BLaER1 treated with 17β-estradiol and CSF1 and Interleukin-3, amounts not matched to agents 10 nM and 100 nM (cell line): ENCODE measurements at regions not wholly inside any gene's neighbourhood (a gene's known extent, or its start where the extent isn't known, plus 50 kb on each side); places are given as distances from the start of the nearest gene placed in this dataset.

Experiments
- H3K27ac ChIP-seq, 11 experiments: shearing (Covaris generic); formaldehyde crosslinking; 2 replicates each; pipeline ENCODE4 v1.8.1; 2022
- H3K27me3 ChIP-seq, 11 experiments: shearing (Covaris generic); formaldehyde crosslinking; 2 replicates each; pipeline ENCODE4 v1.8.1; 2022
- H3K36me3 ChIP-seq, 11 experiments: shearing (Covaris generic); formaldehyde crosslinking; 2 replicates each; pipeline ENCODE4 v1.8.1; 2022
- H3K4me1 ChIP-seq, 10 experiments: shearing (Covaris generic); formaldehyde crosslinking; 2 replicates each; pipeline ENCODE4 v1.8.1; 2022
- H3K4me2 ChIP-seq, 11 experiments: shearing (Covaris generic); formaldehyde crosslinking; 2 replicates each; pipeline ENCODE4 v1.8.1; 2022
- H3K4me3 ChIP-seq, 10 experiments: shearing (Covaris generic); formaldehyde crosslinking; 2 replicates each; pipeline ENCODE4 v1.8.1; 2022
- H3K9ac ChIP-seq, 11 experiments: shearing (Covaris generic); formaldehyde crosslinking; 2 replicates each; pipeline ENCODE4 v1.8.1; 2022
- H3K9me3 ChIP-seq, 11 experiments: shearing (Covaris generic); formaldehyde crosslinking; replicated peaks in 1 of 11; 2 replicates each; pipeline ENCODE4 v1.8.1; 2022
- H4K20me1 ChIP-seq, 11 experiments: shearing (Covaris generic); formaldehyde crosslinking; 2 replicates each; pipeline ENCODE4 v1.8.1; 2022
- Cebpa-rat ChIP-seq, 11 experiments: shearing (Covaris generic); IDR thresholded peaks; 2 replicates each; pipeline ENCODE4 v1.8.1; 2022

DNA sequence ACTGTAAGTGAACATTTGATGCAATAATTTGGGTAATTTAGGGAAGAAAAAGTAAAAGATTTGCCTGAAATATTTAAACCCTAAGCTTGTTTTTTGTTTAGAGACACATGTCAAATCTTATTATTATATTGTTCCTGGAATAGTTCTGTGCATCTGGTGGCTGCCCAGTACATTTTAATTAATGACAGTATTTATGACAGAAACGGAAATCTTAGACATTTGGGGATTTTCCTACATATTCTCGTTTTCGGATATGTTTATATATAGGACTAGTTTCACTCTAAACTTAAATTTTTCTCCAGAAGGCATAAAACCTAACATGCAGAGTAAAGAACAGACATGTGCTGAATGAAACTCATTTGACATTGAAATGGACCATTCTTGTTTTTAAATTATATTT, 125.6 kb upstream of the PAQR3 start:
- Histone ChIP-seq H3K4me3 (no peak overlapping the region), H3K27ac (no peak overlapping the region), H3K36me3 (no peaks in the 10 kb centered on the region), H3K9me3 (no peaks in the 10 kb centered on the region), H3K27me3 (no peaks in the 10 kb centered on the region), H3K4me2 (no peak overlapping the region), H4K20me1 (no peaks in the 10 kb centered on the region), H3K4me1 (no peaks in the 10 kb centered on the region), H3K9ac (no peak overlapping the region)
- no peak for TF ChIP-seq Cebpa-rat (IDR thresholded peaks at IDR 0.05)

DNA sequence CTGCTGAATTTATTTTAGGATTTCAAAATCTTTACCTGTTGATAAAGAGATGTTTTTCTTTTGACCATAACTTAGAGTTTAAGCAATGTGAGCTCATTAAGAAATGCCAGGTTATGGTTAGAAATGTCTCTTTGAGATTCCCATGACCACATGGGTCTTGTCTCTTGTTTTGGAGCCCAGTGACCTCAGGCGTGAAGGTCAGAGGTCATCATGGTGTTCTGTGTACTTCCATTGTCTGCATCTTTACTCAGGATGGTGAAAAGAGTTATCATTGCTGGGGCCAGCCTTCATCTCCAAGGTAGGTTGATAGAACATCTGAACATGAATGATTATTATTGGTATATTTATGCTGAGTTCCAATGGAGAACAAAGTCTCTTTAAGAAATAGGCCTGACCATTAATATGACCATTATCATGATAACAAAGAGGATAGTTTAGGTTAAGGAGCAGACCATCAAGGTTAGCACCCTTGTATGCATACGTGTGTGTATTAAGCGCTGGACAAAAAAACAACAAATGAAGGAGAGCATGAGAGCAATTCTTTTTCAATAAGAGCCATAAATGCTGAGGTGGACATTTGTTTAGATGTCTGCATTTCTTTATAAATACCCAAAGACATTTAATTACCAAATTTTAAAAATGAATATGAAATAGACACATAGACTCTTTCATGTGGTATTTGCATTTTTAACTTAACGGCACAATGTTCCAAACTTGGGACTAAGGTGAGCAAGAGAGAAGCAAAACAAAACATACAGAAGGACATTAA, 120.6 kb upstream of the PAQR3 start:
- Histone ChIP-seq H3K27me3 (no peaks in the 10 kb centered on the region), H4K20me1 (no peaks in the 10 kb centered on the region), H3K9ac (no peak overlapping the region), H3K36me3 (no peaks in the 10 kb centered on the region), H3K4me1 (no peaks in the 10 kb centered on the region), H3K4me2 (no peak overlapping the region), H3K9me3 (no peaks in the 10 kb centered on the region), H3K4me3 (no peak overlapping the region), H3K27ac (no peak overlapping the region)
- no peak for TF ChIP-seq Cebpa-rat (IDR thresholded peaks at IDR 0.05)

DNA sequence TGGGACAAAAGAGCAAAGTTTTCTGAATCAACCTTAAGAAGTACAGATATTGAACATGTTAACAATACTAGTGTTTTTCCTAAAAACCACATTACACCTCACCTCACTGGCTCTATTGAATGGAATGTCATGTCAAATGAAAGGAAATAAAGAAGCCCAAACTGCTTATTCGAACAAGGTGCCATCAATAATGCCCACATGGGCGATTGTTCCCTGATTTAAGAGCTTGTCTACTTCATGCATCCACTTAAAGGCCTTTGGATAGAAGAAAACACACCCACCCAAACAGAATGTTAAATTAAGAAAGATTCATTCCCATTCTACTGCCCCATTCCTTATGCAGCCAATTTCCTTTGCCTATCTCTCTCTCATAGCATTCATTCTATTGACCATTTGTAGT, 118.5 kb upstream of the PAQR3 start:
- Histone ChIP-seq H3K4me2 (no peak overlapping the region), H3K36me3 (no peaks in the 10 kb centered on the region), H3K9ac (no peak overlapping the region), H4K20me1 (no peaks in the 10 kb centered on the region), H3K4me1 (no peaks in the 10 kb centered on the region), H3K9me3 (no peaks in the 10 kb centered on the region), H3K27ac (no peak overlapping the region), H3K27me3 (no peaks in the 10 kb centered on the region), H3K4me3 (no peak overlapping the region)
- no peak for TF ChIP-seq Cebpa-rat (IDR thresholded peaks at IDR 0.05)

DNA sequence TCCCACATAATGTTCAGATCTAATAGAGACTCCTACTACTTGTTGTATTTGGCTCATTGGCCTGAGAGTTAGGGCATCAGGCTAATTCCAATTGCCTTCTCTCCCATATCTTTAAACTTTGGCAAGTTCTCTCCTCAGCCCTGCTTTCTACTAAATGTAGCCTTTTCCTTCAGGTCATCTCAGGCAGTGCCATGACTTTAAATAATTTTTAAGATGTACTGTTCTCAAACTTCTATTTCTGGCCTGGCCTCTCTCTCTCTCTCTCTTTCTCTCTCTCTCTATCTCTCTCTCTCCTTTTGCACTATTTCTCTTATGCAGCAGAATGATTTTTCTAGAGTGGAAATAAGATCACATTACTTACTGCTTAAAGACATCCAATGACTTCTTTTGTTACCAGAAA, 114.5 kb upstream of the PAQR3 start:
- TF ChIP-seq Cebpa-rat (IDR thresholded peaks at IDR 0.05), result no peak
- Histone ChIP-seq H3K27me3 (no peaks in the 10 kb centered on the region), H3K36me3 (no peaks in the 10 kb centered on the region), H4K20me1 (no peaks in the 10 kb centered on the region), H3K27ac (no peak overlapping the region), H3K4me3 (no peak overlapping the region), H3K9me3 (peaks cover 0 to 5% (median 0%) of the 10 kb centered on the region in 11 experiments; a peak in 2 of 22 replicates), H3K9ac (no peak overlapping the region), H3K4me1 (no peaks in the 10 kb centered on the region), H3K4me2 (no peak overlapping the region)

DNA sequence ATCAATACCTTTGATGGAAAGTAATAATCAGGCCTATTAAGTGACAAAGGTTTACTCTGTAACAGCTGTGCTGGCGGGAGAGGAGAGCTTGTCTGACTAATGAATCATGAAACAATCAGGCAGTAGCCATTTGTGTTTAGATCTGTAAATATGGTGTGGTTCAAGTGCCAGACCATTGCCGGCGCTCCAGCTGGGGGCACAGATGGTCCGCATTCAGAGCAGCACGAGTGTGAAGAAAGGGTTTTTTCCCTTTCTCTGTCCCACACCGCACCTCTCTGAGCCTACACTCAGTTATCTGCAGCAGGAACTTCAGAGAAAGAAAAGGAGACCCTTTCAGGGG, 111.3 kb upstream of the PAQR3 start:
- Histone ChIP-seq H3K9ac (no peak overlapping the region), H4K20me1 (no peaks in the 10 kb centered on the region), H3K36me3 (no peaks in the 10 kb centered on the region), H3K9me3 (peaks cover 0 to 5% (median 0%) of the 10 kb centered on the region in 11 experiments; a peak in 2 of 22 replicates), H3K4me1 (peaks cover 0 to 12% (median 7%) of the 10 kb centered on the region in 10 experiments; a peak in 12 of 20 replicates), H3K27ac (no peak overlapping the region), H3K4me2 (no peak overlapping the region), H3K4me3 (no peak overlapping the region), H3K27me3 (no peaks in the 10 kb centered on the region)
- no peak for TF ChIP-seq Cebpa-rat (IDR thresholded peaks at IDR 0.05)

DNA sequence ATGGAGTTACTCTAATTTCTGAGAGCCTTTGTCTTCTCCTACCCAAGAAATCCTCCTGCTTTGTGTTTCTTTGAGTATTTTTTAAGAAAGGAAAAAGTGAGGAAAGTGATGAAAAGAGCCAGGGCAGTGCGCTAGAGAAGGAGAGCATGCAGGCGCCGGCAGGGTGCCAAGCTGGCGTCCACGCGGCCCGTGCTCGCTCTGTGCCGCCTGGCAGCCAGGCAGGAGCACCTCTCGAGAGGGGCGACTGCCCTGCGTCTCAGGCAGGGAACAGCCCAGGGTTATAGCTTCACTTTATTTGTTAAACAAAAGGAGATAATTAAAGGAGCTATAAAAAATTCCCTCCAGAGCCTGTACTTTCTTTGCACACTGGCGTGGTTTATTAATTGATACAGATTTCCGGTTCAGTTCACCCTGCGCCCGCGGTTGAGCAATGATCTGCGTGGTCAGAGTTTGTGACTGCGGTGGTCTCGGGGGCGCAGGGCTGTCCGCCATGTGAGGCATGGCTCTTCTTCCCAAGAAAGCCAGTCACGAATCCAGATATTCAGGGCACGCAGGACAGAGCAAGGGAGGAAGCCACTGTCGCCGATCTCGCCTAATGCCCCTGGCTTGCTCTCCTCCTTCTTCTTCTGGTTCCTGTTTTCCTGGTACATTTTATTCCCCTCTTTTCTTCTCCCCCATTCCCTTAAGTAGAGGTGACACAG, 110.8 kb upstream of the PAQR3 start:
- Histone ChIP-seq H3K36me3 (no peaks in the 10 kb centered on the region), H3K9me3 (peaks cover 0 to 5% (median 0%) of the 10 kb centered on the region in 11 experiments; a peak in 2 of 22 replicates), H3K27me3 (no peaks in the 10 kb centered on the region), H4K20me1 (no peaks in the 10 kb centered on the region), H3K4me1 (peaks cover 0 to 12% (median 7%) of the 10 kb centered on the region in 10 experiments; a peak in 12 of 20 replicates), H3K27ac (no peak overlapping the region), H3K9ac (no peak overlapping the region), H3K4me3 (no peak overlapping the region), H3K4me2 (no peak overlapping the region)
- TF ChIP-seq Cebpa-rat (IDR thresholded peaks at IDR 0.05), result no peak

DNA sequence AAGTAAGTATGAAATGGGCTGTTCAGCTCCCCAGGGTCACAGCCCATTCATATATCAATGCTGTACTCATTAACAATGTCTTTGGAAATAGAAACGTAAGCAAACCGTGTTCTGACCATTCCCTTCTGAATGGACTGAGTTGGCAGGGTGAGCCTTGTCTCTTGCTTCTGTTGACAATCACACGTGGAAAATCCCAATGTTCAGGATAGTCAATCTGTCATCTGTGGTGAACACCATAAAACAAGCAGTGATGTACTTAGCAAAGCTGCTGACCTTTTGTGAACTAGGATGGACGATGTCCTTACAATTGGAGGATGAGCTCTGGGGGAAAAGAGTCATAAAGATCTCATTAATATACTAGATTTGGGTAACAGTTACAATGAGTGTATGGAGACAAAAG, 109.6 kb upstream of the PAQR3 start:
- no peak overlapping the region for H3K9ac ChIP-seq
- no peaks in the 10 kb centered on the region for H3K27me3 ChIP-seq
- H4K20me1 ChIP-seq, result no peaks in the 10 kb centered on the region
- H3K9me3 ChIP-seq, result peaks cover 0 to 5% (median 0%) of the 10 kb centered on the region in 11 experiments; a peak in 2 of 22 replicates
- TF ChIP-seq Cebpa-rat (IDR thresholded peaks at IDR 0.05), result no peak
- H3K4me2 ChIP-seq, result no peak overlapping the region; a peak in 1 of 22 replicates
- H3K27ac ChIP-seq, result no peak overlapping the region
- no peak overlapping the region for H3K4me3 ChIP-seq
- H3K36me3 ChIP-seq, result no peaks in the 10 kb centered on the region
- peaks cover 0 to 12% (median 7%) of the 10 kb centered on the region in 10 experiments; a peak in 12 of 20 replicates for H3K4me1 ChIP-seq

DNA sequence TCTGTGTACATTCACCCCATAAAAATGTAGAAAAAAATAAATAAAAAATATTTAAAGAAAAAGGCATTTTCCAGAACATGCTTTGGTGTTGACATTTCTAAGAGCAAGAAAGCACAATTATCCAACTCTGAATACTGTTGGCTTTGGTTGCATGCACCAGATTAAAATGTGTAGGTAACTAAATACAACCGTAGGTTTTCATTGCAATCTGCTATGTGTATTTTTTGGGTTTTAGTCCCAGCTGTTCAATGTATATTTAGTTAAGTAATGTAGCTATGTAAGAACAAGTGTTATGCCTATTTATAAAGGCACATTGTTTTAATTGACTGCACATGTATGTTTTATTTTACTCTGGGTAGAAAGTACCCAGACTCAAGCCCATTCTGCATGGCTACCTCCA, 108.1 kb upstream of the PAQR3 start:
- H3K9ac ChIP-seq, result no peak overlapping the region
- no peaks in the 10 kb centered on the region for H4K20me1 ChIP-seq
- no peak overlapping the region for H3K4me3 ChIP-seq
- peaks cover 0 to 12% (median 7%) of the 10 kb centered on the region in 10 experiments; a peak in 12 of 20 replicates for H3K4me1 ChIP-seq
- H3K27ac ChIP-seq, result no peak overlapping the region
- H3K9me3 ChIP-seq, result peaks cover 0 to 5% (median 0%) of the 10 kb centered on the region in 11 experiments; a peak in 2 of 22 replicates
- no peak for TF ChIP-seq Cebpa-rat (IDR thresholded peaks at IDR 0.05)
- no peaks in the 10 kb centered on the region for H3K36me3 ChIP-seq
- H3K4me2 ChIP-seq, result no peak overlapping the region; a peak in 2 of 22 replicates
- no peaks in the 10 kb centered on the region for H3K27me3 ChIP-seq

DNA sequence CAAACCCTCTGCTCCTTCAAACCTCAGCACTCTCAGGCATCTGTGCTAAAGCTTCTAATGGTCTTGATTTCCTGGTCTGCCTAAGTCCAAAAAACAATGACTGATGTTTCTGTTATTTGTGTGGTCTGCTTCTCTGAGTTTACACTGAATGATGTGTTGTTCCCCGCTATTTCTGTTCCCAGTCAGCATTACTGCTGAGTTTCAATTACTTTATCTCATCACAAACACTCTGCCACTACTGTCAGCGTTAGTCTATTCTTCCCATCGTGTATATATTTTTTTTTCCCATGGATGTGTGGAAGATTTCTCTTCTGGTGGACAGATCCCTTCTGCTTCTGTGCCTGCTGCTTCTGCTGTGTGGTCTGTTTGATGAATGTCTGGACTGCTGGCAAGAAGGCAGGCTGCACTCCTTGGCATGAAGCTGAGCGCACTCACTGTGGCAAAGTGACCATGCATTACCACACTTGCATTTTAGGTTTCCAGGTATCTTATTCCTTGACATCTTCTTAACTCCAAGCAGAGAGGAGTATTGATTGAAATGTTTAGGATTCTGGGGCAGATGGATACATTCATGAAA, 106.9 kb upstream of the PAQR3 start:
- no peak overlapping the region for H3K4me3 ChIP-seq
- no peaks in the 10 kb centered on the region for H4K20me1 ChIP-seq
- no peak overlapping the region for H3K27ac ChIP-seq
- H3K9me3 ChIP-seq, result peaks cover 0 to 5% (median 0%) of the 10 kb centered on the region in 11 experiments; a peak in 2 of 22 replicates
- no peaks in the 10 kb centered on the region for H3K27me3 ChIP-seq
- peaks cover 0 to 12% (median 7%) of the 10 kb centered on the region in 10 experiments; a peak in 12 of 20 replicates for H3K4me1 ChIP-seq
- no peak for TF ChIP-seq Cebpa-rat (IDR thresholded peaks at IDR 0.05)
- H3K4me2 ChIP-seq, result no peak overlapping the region
- no peak overlapping the region for H3K9ac ChIP-seq
- no peaks in the 10 kb centered on the region for H3K36me3 ChIP-seq
